ENCODE measurements at regions not wholly inside any gene's neighbourhood (a gene's known extent, or its start where the extent isn't known, plus 50 kb on each side); places are given as distances from the start of the nearest gene placed in this dataset.
A peak's percentile ranks its signal among the peaks of the same experiment; 100 is the strongest.
"Not testable (repeated sequence)": the region's sequence is repeated elsewhere in the genome, so short reads cannot be mapped to it uniquely, and the experiment has no call there.

DNA sequence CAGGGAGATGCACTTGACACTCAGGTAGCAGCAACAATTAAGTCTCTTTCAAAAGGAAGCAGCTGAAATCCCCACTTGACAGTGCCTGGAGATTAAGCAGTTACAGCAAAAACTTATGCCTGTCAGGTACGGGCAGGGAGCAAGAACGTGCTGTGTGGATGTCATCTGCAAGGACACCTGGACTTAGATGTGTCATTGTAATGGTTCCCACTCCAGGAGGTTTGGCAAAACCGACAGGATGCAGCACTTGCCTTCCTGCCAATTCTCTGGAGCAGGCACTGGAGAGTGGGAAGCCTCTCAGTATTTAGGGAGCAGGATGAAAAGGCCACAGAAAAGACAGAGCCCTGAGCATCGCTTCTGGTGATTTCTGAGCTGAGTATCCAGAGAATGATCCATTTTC lies 292.4 kb downstream of the PDCD6IP start:
- Histone ChIP-seq H3K27ac (no peak overlapping the region), H3K36me3 (no peaks in the 10 kb centered on the region), H3K9me3 (ENCODE audit: low read depth) (no peaks in the 10 kb centered on the region), H3K4me1 (ENCODE audit: low read depth) (no peaks in the 10 kb centered on the region), H3K4me3 (no peak overlapping the region), H3K27me3 (no peaks in the 10 kb centered on the region)
- no peak for DNase-seq (ENCODE audit: low read depth in 1 of 2, low spot score in 1 of 2)
- TF ChIP-seq, protein P1, sequence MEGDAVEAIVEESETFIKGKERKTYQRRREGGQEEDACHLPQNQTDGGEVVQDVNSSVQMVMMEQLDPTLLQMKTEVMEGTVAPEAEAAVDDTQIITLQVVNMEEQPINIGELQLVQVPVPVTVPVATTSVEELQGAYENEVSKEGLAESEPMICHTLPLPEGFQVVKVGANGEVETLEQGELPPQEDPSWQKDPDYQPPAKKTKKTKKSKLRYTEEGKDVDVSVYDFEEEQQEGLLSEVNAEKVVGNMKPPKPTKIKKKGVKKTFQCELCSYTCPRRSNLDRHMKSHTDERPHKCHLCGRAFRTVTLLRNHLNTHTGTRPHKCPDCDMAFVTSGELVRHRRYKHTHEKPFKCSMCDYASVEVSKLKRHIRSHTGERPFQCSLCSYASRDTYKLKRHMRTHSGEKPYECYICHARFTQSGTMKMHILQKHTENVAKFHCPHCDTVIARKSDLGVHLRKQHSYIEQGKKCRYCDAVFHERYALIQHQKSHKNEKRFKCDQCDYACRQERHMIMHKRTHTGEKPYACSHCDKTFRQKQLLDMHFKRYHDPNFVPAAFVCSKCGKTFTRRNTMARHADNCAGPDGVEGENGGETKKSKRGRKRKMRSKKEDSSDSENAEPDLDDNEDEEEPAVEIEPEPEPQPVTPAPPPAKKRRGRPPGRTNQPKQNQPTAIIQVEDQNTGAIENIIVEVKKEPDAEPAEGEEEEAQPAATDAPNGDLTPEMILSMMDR (IDR thresholded peaks at IDR 0.05; ENCODE audit: low read depth, low read length) = no peak

DNA sequence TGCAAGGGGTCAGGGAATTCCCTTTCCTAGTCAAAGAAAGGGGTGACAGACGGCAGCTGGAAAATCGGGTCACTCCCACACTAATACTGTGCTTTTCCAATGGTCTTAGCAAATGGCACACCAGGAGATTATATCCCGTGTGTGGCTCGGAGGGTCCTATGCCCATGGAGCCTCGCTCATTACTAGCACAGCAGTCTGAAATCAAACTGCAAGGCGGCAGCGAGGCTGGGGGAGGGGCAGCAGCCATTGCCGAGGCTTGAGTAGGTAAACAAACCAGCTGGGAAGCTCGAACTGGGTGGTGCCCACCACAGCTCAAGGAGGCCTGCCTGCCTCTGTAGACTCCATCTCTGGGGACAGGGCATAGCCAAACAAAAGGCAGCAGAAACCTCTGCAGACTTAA lies 295.9 kb downstream of the PDCD6IP start:
- H3K36me3 ChIP-seq; H3K4me3 ChIP-seq; H3K27me3 ChIP-seq; H3K27ac ChIP-seq; H3K9me3 ChIP-seq (ENCODE audit: low read depth); DNase-seq (ENCODE audit: low read depth in 1 of 2, low spot score in 1 of 2); H3K4me1 ChIP-seq (ENCODE audit: low read depth): not testable (repeated sequence)

DNA sequence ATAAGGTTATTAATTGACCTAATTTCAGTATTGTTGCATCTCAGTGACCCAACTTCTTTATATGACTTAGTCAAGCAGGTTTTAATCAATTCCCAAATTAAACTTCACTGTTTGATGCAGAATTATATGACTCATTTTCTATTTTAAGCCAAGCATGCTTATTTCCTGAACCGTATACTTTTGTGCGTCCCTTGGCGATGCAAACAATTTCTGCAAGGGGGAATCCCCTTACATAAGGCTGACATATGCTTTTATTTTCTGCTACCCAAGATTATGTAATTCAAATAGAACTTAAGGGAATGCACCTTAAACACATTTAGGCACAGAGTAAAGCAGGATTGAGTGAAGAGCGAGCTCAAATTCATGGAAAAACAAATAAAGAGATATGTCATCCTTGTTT lies 303.9 kb downstream of the PDCD6IP start:
- Histone ChIP-seq H3K4me1 (ENCODE audit: low read depth) (no peaks in the 10 kb centered on the region), H3K36me3 (no peaks in the 10 kb centered on the region), H3K27me3 (no peaks in the 10 kb centered on the region), H3K9me3 (ENCODE audit: low read depth) (no peaks in the 10 kb centered on the region), H3K4me3 (no peak overlapping the region), H3K27ac (no peak overlapping the region)
- no peak for DNase-seq (ENCODE audit: low read depth in 1 of 2, low spot score in 1 of 2)
- TF ChIP-seq, protein P1 (IDR thresholded peaks at IDR 0.05; ENCODE audit: low read depth, low read length) = no peak

DNA sequence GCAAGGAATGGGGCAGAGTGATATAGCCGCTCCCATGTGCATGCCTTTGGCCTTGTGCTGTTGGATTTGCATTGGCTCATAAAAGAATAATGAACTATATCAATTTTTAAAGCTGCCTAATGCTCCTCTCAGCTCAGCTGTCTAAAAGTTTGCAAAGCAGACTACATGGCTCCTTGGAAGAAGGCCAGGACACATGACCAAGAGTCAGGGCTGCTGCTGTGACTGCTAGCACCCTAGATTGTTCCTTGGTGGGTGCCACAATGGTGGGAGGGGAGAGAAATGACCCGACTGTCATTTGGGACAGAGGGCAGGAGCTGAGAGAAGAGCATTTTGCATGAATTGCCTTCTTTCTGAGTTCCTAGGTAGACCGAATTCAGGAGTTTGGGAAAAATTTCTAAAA lies 307.9 kb downstream of the PDCD6IP start:
- Histone ChIP-seq H3K27ac (no peak overlapping the region), H3K27me3 (no peaks in the 10 kb centered on the region), H3K36me3 (no peaks in the 10 kb centered on the region), H3K4me3 (no peak overlapping the region), H3K4me1 (ENCODE audit: low read depth) (no peaks in the 10 kb centered on the region), H3K9me3 (ENCODE audit: low read depth) (no peaks in the 10 kb centered on the region)
- TF ChIP-seq, protein P1 (IDR thresholded peaks at IDR 0.05; ENCODE audit: low read depth, low read length) = no peak
- no peak for DNase-seq (ENCODE audit: low read depth in 1 of 2, low spot score in 1 of 2)

DNA sequence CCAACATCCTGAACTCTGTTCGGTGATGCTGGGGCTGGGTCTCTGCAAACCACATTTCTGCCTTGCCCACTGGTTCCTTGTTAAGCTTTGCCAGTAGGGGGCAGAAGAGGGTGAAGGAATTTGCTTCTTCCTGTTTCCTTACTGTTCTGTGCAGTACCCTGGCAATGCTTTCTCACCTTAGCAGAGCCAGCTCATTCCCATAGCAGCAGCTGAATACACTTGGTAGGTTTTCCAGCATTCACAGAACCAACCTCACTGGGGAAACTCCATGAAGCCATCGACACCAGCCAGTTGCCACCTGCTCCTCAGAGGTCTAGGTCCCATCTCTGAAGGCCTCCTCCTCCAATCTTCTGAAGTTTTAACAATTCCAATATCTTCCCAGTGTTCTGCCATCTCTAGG lies 308.4 kb downstream of the PDCD6IP start:
- no peak overlapping the region for H3K4me3 ChIP-seq

DNA sequence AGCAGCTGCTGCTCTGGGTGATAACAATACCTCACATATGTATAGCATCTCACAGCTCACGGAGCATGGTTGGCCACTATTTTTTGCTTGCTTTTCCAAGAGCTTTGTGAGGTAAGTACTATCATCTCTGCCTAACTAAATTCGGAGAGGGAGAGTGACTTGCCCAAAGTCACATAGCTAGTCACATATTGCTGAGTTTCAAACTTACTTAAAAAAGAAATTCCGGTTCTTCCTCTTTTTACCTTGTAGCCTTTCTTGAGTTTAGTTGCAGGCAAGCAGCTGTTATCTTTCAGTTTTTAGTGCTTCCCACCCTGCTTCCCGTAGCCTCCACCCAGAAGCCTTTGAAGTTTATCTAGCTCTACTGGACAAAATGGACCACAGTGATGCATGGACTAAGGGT lies 309.2 kb downstream of the PDCD6IP start:
- no peaks in the 10 kb centered on the region for H3K4me1 ChIP-seq (ENCODE audit: low read depth)
- H3K4me3 ChIP-seq = no peak overlapping the region
- TF ChIP-seq, protein P1 (IDR thresholded peaks at IDR 0.05; ENCODE audit: low read depth, low read length) = no peak
- H3K36me3 ChIP-seq = no peaks in the 10 kb centered on the region
- H3K27ac ChIP-seq = no peak overlapping the region
- no peaks in the 10 kb centered on the region for H3K9me3 ChIP-seq (ENCODE audit: low read depth)
- H3K27me3 ChIP-seq = no peaks in the 10 kb centered on the region
- DNase-seq (ENCODE audit: low read depth in 1 of 2, low spot score in 1 of 2) = no peak

More for the DNA sequence above, 308.4 kb downstream of the PDCD6IP start:
- TF ChIP-seq, protein P1 (IDR thresholded peaks at IDR 0.05; ENCODE audit: low read depth, low read length) = peak; percentile 27
- Histone ChIP-seq H3K27me3 (no peaks in the 10 kb centered on the region), H3K9me3 (ENCODE audit: low read depth) (no peaks in the 10 kb centered on the region), H3K4me1 (ENCODE audit: low read depth) (no peaks in the 10 kb centered on the region), H3K27ac (no peak overlapping the region), H3K36me3 (no peaks in the 10 kb centered on the region)
- peak; percentile 10 to 71 for DNase-seq (ENCODE audit: low read depth in 1 of 2, low spot score in 1 of 2)

All from cardiac muscle cell (in vitro differentiated cells and primary cell).